ENCODE measurements at regions not wholly inside any gene's neighbourhood (a gene's known extent, or its start where the extent isn't known, plus 50 kb on each side); places are given as distances from the start of the nearest gene placed in this dataset.
"Not testable (repeated sequence)": the region's sequence is repeated elsewhere in the genome, so short reads cannot be mapped to it uniquely, and the experiment has no call there.

- DNase-seq (ENCODE audit: low spot score) = no peak
Measured at GRCh38 chr4:188437535-188437934, 298.3 kb downstream of the TRIML1 start.

GRCh38 chr4:188438391-188438824 lies 299.2 kb downstream of the TRIML1 start:
- DNase-seq (ENCODE audit: low spot score) = not testable (repeated sequence)

GRCh38 chr4:188439641-188440311 lies 300.5 kb downstream of the TRIML1 start:
- no peak for DNase-seq (ENCODE audit: low spot score)

- no peak for DNase-seq (ENCODE audit: low spot score)
Measured at GRCh38 chr4:188444500-188444899, 305.3 kb downstream of the TRIML1 start.

GRCh38 chr4:188448996-188449395 lies 309.8 kb downstream of the TRIML1 start:
- not testable (repeated sequence) for DNase-seq (ENCODE audit: low spot score)

GRCh38 chr4:188450571-188450970 lies 311.3 kb downstream of the TRIML1 start:
- DNase-seq (ENCODE audit: low spot score) = no peak

- DNase-seq (ENCODE audit: low spot score) = no peak
Measured at GRCh38 chr4:188452097-188452496, 312.9 kb downstream of the TRIML1 start.

GRCh38 chr4:188454575-188454974 lies 315.3 kb downstream of the TRIML1 start:
- DNase-seq (ENCODE audit: low spot score) = no peak

GRCh38 chr4:188455062-188455752 lies 316.0 kb downstream of the TRIML1 start:
- DNase-seq (ENCODE audit: low spot score) = no peak

GRCh38 chr4:188459381-188459780 lies 320.1 kb downstream of the TRIML1 start:
- DNase-seq (ENCODE audit: low spot score) = no peak

GRCh38 chr4:188463909-188464308 lies 324.7 kb downstream of the TRIML1 start:
- DNase-seq (ENCODE audit: low spot score) = no peak

- no peak for DNase-seq (ENCODE audit: low spot score)
Measured at GRCh38 chr4:188466001-188466400, 326.8 kb downstream of the TRIML1 start.

GRCh38 chr4:188484256-188484655 lies 345.0 kb downstream of the TRIML1 start:
- no peak for DNase-seq (ENCODE audit: low spot score)

- DNase-seq (ENCODE audit: low spot score) = no peak
Measured at GRCh38 chr4:188485906-188486305, 346.7 kb downstream of the TRIML1 start.

- no peak for DNase-seq (ENCODE audit: low spot score)
Measured at GRCh38 chr4:188492886-188493285, 353.6 kb downstream of the TRIML1 start.

GRCh38 chr4:188495169-188495568 lies 355.9 kb downstream of the TRIML1 start:
- no peak for DNase-seq (ENCODE audit: low spot score)

- DNase-seq (ENCODE audit: low spot score) = no peak
Measured at GRCh38 chr4:188511431-188511830, 372.2 kb downstream of the TRIML1 start.

- DNase-seq (ENCODE audit: low spot score) = no peak
Measured at GRCh38 chr4:188532751-188533150, 393.5 kb downstream of the TRIML1 start.

- no peak for DNase-seq (ENCODE audit: low spot score)
Measured at GRCh38 chr4:188534297-188534696, 395.1 kb downstream of the TRIML1 start.

GRCh38 chr4:188534917-188535316 lies 395.7 kb downstream of the TRIML1 start:
- DNase-seq (ENCODE audit: low spot score) = no peak

- no peak for DNase-seq (ENCODE audit: low spot score)
Measured at GRCh38 chr4:188536826-188537225, 397.6 kb downstream of the TRIML1 start.

GRCh38 chr4:188550296-188550695 lies 411.1 kb downstream of the TRIML1 start:
- no peak for DNase-seq (ENCODE audit: low spot score)

- no peak for DNase-seq (ENCODE audit: low spot score)
Measured at GRCh38 chr4:188551156-188551555, 411.9 kb downstream of the TRIML1 start.
